ENCODE measurements at regions not wholly inside any gene's neighbourhood (a gene's known extent, or its start where the extent isn't known, plus 50 kb on each side); places are given as distances from the start of the nearest gene placed in this dataset.
"Not testable (repeated sequence)": the region's sequence is repeated elsewhere in the genome, so short reads cannot be mapped to it uniquely, and the experiment has no call there.

DNA sequence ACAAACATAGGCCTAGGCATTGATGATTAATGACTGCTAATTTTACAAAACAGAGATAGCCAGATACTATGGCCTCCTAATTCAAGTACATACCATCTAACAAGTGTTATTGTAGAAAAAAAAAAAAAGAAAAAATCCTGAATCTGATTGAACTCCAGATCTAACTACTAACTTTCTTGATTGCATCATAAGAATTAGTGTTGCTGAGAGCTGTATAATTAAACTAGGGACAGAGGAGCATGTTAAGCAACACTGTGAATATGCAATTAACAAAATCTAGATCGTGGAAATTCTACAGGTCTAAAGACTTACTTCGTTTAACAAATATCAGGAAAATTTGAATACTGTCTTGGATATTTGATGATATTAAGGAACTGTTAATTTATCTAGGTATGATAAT, 208.3 kb upstream of the ZNF608 start:
- no peak for DNase-seq (ENCODE audit: low spot score)
- ATAC-seq, result no peak

DNA sequence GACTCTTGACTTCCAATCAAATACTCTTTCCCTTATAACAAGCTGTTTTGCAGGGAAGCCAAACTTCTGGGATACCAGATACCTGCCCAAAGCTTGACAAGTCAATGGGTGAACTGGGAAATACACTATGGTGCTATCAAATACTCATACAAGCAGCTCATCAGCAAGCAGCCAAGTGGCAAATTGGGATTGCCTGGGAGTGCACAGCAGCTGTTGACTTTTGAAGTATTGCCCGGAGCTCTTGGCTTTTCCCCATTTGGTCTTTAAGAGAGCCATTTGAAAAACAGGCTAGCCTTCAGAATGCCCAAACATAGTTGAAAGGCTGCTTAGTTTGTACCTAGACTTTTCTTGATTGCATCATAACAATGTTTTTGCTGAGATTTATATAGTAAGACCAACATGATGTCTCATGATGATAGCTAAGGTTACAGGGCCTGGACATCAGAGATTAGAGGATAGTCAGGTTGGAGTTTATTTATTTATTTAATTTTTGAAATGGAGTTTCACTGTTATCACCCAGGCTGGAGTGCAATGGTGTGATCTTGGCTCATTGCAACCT, 210.1 kb upstream of the ZNF608 start:
- DNase-seq (ENCODE audit: low spot score) (no peak), ATAC-seq (no peak)

DNA sequence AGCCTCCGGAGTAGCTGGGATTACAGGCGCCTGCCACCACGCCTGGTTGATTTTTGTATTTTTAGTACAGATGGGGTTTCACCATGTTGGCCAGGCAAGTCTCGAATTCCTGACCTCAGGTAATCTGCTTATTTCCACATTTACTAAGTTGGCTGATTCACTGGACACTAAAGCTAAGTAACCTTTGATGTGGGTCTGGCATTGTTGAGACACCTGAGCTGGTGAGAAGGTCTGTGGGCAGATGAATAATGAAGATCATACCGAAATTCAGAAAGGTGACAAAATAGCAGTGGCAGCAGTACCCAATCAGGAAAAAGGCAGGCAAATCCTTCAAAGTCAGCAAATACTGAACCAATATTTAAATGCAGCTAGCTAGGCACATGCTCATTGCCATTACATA, 210.6 kb upstream of the ZNF608 start:
- ATAC-seq (no peak), DNase-seq (ENCODE audit: low spot score) (no peak)

- DNase-seq (ENCODE audit: low spot score) (no peak), ATAC-seq (no peak)
These were observed 213.8 kb upstream of the ZNF608 start for GRCh38 chr5:124960266-124960665.

- ATAC-seq (no peak), DNase-seq (ENCODE audit: low spot score) (no peak)
These were observed 215.1 kb upstream of the ZNF608 start for GRCh38 chr5:124961521-124961920.

GRCh38 chr5:124962111-124962510, 215.7 kb upstream of the ZNF608 start:
- no peak for DNase-seq (ENCODE audit: low spot score)
- ATAC-seq, result no peak

DNA sequence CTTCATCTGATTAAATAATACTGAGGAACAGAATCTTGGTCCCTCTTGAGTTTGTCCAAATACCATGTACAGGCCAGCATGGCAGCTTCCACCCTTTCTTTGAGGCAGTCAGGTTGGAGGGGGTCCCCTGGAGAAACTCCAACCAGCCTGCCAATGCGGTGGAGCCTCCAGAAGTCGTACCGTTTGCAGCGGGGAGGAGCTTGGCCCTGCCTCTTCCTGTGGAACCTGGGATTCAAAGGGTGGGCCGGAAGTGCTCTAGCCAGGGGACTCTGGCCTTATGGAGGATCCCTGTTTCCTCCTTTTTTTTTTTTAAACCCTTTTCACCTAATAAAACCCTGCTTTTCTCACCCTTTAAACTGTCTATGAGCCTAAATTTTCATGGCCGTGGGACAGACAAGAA, 216.3 kb upstream of the ZNF608 start:
- ATAC-seq (no peak), DNase-seq (ENCODE audit: low spot score) (no peak)

DNA sequence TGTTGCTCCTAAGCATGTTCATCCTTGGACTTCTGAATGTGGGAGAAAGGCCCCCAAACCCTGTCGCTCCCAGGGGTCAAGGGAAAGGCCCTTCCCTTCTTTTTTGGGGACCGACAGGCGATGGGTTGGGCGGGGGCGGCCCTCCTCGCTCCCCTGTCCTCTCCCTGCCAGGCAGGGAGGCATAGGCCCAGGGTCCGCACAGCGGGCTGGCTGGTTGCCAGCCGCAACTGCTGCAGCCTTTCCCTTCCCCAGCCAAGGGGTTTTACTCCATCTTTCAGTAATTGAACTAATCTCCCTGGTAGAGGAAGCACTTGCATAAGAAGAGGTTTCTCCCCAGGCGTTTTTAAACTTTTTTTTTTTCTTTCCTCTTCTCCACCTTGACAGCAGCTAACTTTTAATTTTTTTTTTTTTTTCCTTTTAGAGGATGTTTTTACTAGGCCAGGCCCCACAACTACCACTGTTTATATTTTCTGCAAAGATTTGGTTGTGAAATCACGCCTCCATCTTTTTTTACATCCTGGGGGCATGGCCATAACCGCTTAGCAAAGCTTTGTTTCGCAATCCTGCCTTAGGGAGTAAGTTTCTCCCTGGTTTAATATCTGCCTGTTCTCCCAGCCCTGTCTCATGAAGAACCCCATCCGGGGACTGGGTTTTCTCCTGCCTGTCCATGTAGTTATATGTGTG, 216.9 kb upstream of the ZNF608 start:
- DNase-seq (ENCODE audit: low spot score) (no peak), ATAC-seq (no peak)

- DNase-seq (ENCODE audit: low spot score); ATAC-seq: not testable (repeated sequence)
These were observed 220.3 kb upstream of the ZNF608 start for GRCh38 chr5:124966741-124967140.

- ATAC-seq; DNase-seq (ENCODE audit: low spot score): not testable (repeated sequence)
These were observed 223.9 kb upstream of the ZNF608 start for GRCh38 chr5:124970381-124970780.

DNA sequence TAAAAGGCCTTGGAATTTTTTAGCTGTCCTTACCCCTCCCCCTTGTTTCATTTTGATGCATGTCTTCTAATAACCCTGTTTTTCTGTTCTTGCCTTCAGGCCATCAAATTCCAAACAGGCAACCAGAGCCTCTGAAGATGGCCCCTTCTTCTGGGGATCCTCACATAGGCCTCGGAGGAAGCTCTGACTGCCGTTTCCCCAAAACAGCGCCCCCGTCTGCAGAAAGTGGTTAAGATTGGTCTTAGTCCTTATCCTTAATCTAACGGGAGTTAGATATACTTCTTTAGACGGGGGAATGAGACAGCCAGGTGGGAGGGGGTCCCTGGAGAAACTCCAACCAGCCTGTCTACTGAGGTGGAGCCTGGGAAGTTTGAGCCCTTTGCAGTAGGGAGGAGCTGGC, 226.3 kb upstream of the ZNF608 start:
- ATAC-seq (no peak), DNase-seq (ENCODE audit: low spot score) (no peak)

- DNase-seq (ENCODE audit: low spot score), result no peak
- ATAC-seq, result no peak
These were observed 227.2 kb upstream of the ZNF608 start for GRCh38 chr5:124973661-124974060.

GRCh38 chr5:124976086-124976485, 229.6 kb upstream of the ZNF608 start:
- no peak for DNase-seq (ENCODE audit: low spot score)
- no peak for ATAC-seq

DNA sequence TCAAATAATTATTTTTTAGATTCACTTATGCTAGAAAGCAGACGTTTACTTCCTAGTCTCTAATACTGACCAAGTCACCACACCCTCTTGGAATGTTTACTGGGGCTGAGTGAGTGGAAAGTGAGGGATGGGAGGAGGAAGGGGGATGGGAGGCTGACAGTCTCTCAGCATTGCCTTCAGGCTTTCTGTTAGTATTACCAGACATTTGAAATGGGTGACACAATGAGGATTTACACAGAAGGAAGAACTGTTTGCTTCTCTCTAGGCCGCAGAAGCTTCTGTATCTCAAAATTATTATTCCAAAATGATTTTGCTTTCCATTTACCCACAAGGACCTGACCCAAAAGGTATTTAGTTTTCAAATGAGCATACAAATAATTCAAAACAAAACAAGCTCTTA, 232.8 kb upstream of the ZNF608 start:
- DNase-seq (ENCODE audit: low spot score), result no peak
- no peak for ATAC-seq

GRCh38 chr5:124980163-124980941, 233.9 kb upstream of the ZNF608 start:
- ATAC-seq, result no peak
- DNase-seq (ENCODE audit: low spot score), result no peak

DNA sequence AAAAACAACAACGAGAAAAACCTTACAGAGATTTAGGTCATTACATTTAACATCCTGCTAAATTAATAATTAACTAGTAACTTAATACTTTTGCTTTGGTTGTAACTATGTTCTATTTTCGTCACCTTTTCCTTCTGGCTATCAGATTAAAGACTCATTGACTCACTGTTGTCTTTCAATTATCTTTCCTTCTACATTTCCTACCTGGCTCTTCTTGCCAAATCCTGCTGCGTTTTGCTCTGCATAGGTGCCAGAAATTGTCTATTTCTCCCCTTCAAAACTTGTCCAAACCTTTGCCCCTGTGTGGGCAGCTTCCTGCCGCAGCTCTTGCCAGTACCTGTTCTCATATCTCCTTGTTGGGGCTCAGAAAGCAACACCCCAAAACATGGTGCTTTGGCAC, 235.5 kb upstream of the ZNF608 start:
- DNase-seq (ENCODE audit: low spot score) (no peak), ATAC-seq (peak; percentile 42)

- DNase-seq (ENCODE audit: low spot score) (no peak), ATAC-seq (no peak)
These were observed 239.7 kb upstream of the ZNF608 start for GRCh38 chr5:124986170-124986569.

- DNase-seq (ENCODE audit: low spot score) (no peak), ATAC-seq (peak; percentile 52)
These were observed 240.2 kb upstream of the ZNF608 start for GRCh38 chr5:124986667-124987066.

- not testable (repeated sequence) for ATAC-seq; DNase-seq (ENCODE audit: low spot score)
These were observed 241.3 kb upstream of the ZNF608 start for GRCh38 chr5:124987786-124988185.

DNA sequence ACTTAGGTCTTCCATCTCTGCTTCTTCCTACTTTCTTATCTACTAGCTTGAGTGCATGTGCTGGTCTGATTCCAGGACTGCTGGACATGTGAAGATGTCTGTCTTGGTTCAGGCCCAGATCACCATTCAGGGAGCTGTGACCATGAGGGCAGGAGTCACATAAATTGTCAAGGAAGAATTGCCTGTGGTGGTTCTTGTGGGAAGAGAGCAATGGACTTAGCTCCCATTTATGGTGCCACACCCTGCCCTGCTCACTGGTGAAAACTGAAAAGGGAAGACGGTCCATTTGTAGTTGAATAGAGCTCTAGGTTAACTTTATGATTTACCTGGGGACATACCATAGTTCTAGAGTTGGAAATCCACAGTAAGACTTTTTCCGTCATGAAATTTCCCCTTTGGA, 244.3 kb upstream of the ZNF608 start:
- DNase-seq (ENCODE audit: low spot score) (no peak), ATAC-seq (no peak)

DNA sequence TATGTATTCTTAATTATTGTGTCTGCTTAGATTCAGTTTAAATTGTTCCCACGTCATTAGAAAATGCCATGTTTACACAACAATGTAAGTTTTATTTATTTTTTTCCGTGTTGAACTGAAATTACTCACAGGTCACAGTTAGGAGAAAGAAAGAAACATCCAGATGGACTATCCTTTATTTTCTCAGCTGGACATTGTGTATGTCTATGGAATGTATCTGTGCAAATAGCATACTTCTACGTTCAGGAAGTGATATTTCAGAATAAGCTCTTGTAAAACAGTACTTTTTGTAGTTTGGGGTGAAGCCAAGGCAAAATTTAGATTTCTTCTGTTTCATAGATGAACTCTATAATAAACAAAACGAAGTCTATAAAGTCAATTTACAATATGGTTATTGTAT, 249.0 kb upstream of the ZNF608 start:
- ATAC-seq (no peak), DNase-seq (ENCODE audit: low spot score) (no peak)

All from left lobe of liver (tissue), 2 donors.